Testis (tissue), 2 donors: ENCODE measurements at regions not wholly inside any gene's neighbourhood (a gene's known extent, or its start where the extent isn't known, plus 50 kb on each side); places are given as distances from the start of the nearest gene placed in this dataset.

Source experiments
- POLR2A ChIP-seq: fragments of 450-650 bp; IDR thresholded peaks from one replicate; pipeline ENCODE4 v1.6.1; 2017; ENCODE audit warnings: antibody characterized with exemption, mild to moderate bottlenecking, moderate library complexity
- TF ChIP-seq, protein P1 (sequence below), 3 experiments: fragments of 450-650 bp in 2 of 3; fragments of 200-600 bp in 1 of 3; sonication (generic) in 1 of 3; IDR thresholded peaks; one replicate each; pipeline ENCODE4 v1.5.1; 2016 to 2019; ENCODE audit warnings: antibody characterized with exemption in 3 of 3, mild to moderate bottlenecking in 2 of 3, moderate library complexity in 1 of 3

DNA sequence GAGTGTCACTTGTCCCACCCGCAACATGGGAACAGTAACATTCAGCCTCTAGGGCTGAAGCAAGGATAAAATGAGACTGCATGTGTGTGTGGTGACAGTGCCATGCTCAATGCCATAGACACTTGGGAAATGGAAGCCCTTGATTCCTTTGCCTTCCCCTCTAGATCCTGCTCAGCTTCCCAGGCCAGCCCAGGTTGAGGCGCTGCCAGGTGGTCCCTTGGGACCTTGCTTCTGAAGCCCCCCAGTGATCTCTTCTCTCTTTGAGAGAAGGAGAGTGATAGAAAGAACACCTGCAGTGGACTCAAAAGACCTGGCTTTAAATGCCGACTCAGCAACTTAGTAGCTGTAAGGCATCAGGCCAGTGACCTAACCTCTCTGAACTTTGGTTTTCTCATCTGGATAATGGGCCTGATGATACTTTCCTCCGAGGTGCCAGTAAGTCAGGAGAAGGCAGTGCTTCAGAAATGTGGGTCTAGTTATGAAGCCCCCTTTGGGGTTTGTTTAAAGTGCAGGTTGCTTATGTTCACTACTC is 144.5 kb downstream of the RPLP1 start:
- TF ChIP-seq, protein P1, sequence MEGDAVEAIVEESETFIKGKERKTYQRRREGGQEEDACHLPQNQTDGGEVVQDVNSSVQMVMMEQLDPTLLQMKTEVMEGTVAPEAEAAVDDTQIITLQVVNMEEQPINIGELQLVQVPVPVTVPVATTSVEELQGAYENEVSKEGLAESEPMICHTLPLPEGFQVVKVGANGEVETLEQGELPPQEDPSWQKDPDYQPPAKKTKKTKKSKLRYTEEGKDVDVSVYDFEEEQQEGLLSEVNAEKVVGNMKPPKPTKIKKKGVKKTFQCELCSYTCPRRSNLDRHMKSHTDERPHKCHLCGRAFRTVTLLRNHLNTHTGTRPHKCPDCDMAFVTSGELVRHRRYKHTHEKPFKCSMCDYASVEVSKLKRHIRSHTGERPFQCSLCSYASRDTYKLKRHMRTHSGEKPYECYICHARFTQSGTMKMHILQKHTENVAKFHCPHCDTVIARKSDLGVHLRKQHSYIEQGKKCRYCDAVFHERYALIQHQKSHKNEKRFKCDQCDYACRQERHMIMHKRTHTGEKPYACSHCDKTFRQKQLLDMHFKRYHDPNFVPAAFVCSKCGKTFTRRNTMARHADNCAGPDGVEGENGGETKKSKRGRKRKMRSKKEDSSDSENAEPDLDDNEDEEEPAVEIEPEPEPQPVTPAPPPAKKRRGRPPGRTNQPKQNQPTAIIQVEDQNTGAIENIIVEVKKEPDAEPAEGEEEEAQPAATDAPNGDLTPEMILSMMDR (IDR thresholded peaks at IDR 0.05): no peak
- TF ChIP-seq POLR2A: no peak
